ENCODE measurements at regions not wholly inside any gene's neighbourhood (a gene's known extent, or its start where the extent isn't known, plus 50 kb on each side); places are given as distances from the start of the nearest gene placed in this dataset.

- TF ChIP-seq NCOA2 (IDR thresholded peaks at IDR 0.05; ENCODE audit: partially characterized antibody in 2 of 2) = no peak
- 0 out of 2 replicates have a peak, but pooled peaks have one; percentile 21 for TF ChIP-seq FOXK1 (CRISPR knock-in tag; IDR thresholded peaks at IDR 0.05; ENCODE audit: borderline replicate concordance)
- TF ChIP-seq HCFC1 (IDR thresholded peaks at IDR 0.05; ENCODE audit: low read depth, low read length) = peak; percentile 7; the same call in 1 of the 2 replicates
- no peak for TF ChIP-seq TAF15 (IDR thresholded peaks at IDR 0.05; ENCODE audit: low read depth, low read length)
- TF ChIP-seq FUS (optimal IDR thresholded peaks at IDR 0.05; ENCODE audit: low read depth, low read length) = no peak
- TF ChIP-seq ARHGAP35 (IDR thresholded peaks at IDR 0.05; ENCODE audit: partially characterized antibody) = no peak
- no peak for TF ChIP-seq CBX3 (IDR thresholded peaks at IDR 0.05; ENCODE audit: borderline replicate concordance in 1 of 2, low read length in 2 of 2)
- TF ChIP-seq ZNF217 (CRISPR knock-in tag; IDR thresholded peaks at IDR 0.05) = no peak
- TF ChIP-seq ZNF280B (CRISPR knock-in tag; IDR thresholded peaks at IDR 0.05) = no peak
- no peak for TF ChIP-seq ZBTB26 (CRISPR knock-in tag; IDR thresholded peaks at IDR 0.05)
- no peak; a peak in 1 of 4 replicates for TF ChIP-seq KDM4B (IDR thresholded peaks at IDR 0.05; ENCODE audit: borderline replicate concordance in 2 of 2, low read depth in 1 of 2)
- no peak for TF ChIP-seq ZNF695 (CRISPR knock-in tag; IDR thresholded peaks at IDR 0.05)
- no peak for TF ChIP-seq GATAD2B (IDR thresholded peaks at IDR 0.05; ENCODE audit: borderline replicate concordance)
- no peak for TF ChIP-seq ETV5 (CRISPR knock-in tag; IDR thresholded peaks at IDR 0.05; ENCODE audit: low read depth)
- no peak for TF ChIP-seq FOXP4 (CRISPR knock-in tag; IDR thresholded peaks at IDR 0.05; ENCODE audit: borderline replicate concordance)
- TF ChIP-seq HDAC1 (IDR thresholded peaks at IDR 0.05) = peak in 1 of 2 experiments; percentile 61; a peak in 1 of 4 replicates
- no peak for TF ChIP-seq ZFP91 (CRISPR knock-in tag; IDR thresholded peaks at IDR 0.05)
- TF ChIP-seq SRSF1 (IDR thresholded peaks at IDR 0.05; ENCODE audit: low read depth, low read length) = no peak
- TF ChIP-seq RFX5 (IDR thresholded peaks at IDR 0.05; ENCODE audit: low read depth, low read length) = no peak
- TF ChIP-seq ZNF384 (IDR thresholded peaks at IDR 0.05; ENCODE audit: low read depth, low read length) = no peak; the same call in 1 of the 2 replicates
- peak; percentile 100 for TF ChIP-seq CEBPG (CRISPR knock-in tag; IDR thresholded peaks at IDR 0.05)
- peak; percentile 99 to 100 for TF ChIP-seq CEBPG (tag; conservative IDR thresholded peaks at IDR 0.05 in 1 of 2, IDR thresholded peaks at IDR 0.05 in 1 of 2)
Measured at GRCh38 chr6:43910638-43911353, 140.8 kb downstream of the VEGFA start (continued).

Data from K562 (cell line).